Panc1 (cell line): ENCODE measurements at regions not wholly inside any gene's neighbourhood (a gene's known extent, or its start where the extent isn't known, plus 50 kb on each side); places are given as distances from the start of the nearest gene placed in this dataset.

Experiments
- ATAC-seq: fragments of 200-7000 bp; cut with Tn5 transposase; 2 replicates; pipeline ENCODE4 v1.9.1; 2020; ENCODE audit warnings: mild to moderate bottlenecking, moderate library complexity
- BruUV-seq: library from RNA; stranded (reverse); fragments of 400-500 nt; replicated peaks from 2 replicates; lab custom pipeline; 2021; lab: Mats Ljungman, UMichigan
- CTCF ChIA-PET: fragments of 300-600 bp; sonication (Branson Sonifier 250); formaldehyde crosslinking; loops from one replicate; lab custom pipeline; 2022; ENCODE audit warnings: antibody characterized with exemption; lab: Charles Lee
- POLR2A ChIA-PET: fragments of 300-600 bp; sonication (Branson Sonifier 250); formaldehyde crosslinking; loops from one replicate; lab custom pipeline; 2022; ENCODE audit warnings: antibody characterized with exemption; lab: Charles Lee
- DNase-seq: peaks from one replicate; pipeline ENCODE4 v3.0.0-alpha.2; 2010; ENCODE audit warnings: low read depth, low spot score
- H3K27ac ChIP-seq: 2 replicates; pipeline ENCODE4 v1.5.1; 2011; ENCODE audit warnings: mild to moderate bottlenecking, low read length, inconsistent platforms
- H3K27me3 ChIP-seq: fragments of 200-500 bp; sonication (Bioruptor generic); 2 replicates; pipeline ENCODE4 v1.6.0; 2014; ENCODE audit warnings: low read length, inconsistent platforms; ENCODE audit not compliant: control insufficient read depth, insufficient read depth
- H3K36me3 ChIP-seq: fragments of 200-500 bp; sonication (Bioruptor generic); 2 replicates; pipeline ENCODE4 v1.5.1; 2014; ENCODE audit warnings: inconsistent platforms, mild to moderate bottlenecking, low read length, moderate library complexity; ENCODE audit not compliant: control insufficient read depth, insufficient read depth
- H3K4me1 ChIP-seq: 2 replicates; pipeline ENCODE4 v1.5.1; 2011; ENCODE audit warnings: inconsistent platforms, mild to moderate bottlenecking, low read length, moderate library complexity; ENCODE audit not compliant: control insufficient read depth, insufficient read depth
- H3K4me3 ChIP-seq, 2 experiments: 2 replicates each; pipeline ENCODE4 v1.5.1; 2011 to 2012; ENCODE audit warnings: low read depth in 2 of 2, low read length in 2 of 2, mild to moderate bottlenecking in 2 of 2, inconsistent platforms in 1 of 2, moderate library complexity in 1 of 2
- H3K9me3 ChIP-seq: fragments of 200-500 bp; sonication (Bioruptor generic); 2 replicates; pipeline ENCODE4 v1.5.1; 2014; ENCODE audit warnings: low read depth, mild to moderate bottlenecking, inconsistent platforms, low read length, moderate library complexity; ENCODE audit not compliant: control insufficient read depth, insufficient read depth
- CTCF ChIP-seq: fragments of 450-650 bp; IDR thresholded peaks from 2 replicates; pipeline ENCODE4 v1.5.1; 2017; ENCODE audit warnings: mild to moderate bottlenecking
- POLR2AphosphoS5 ChIP-seq: IDR thresholded peaks from 2 replicates; pipeline ENCODE4 v1.6.1; 2012; ENCODE audit warnings: mild to moderate bottlenecking, low read depth, low read length, moderate library complexity
- REST ChIP-seq, 2 experiments: IDR thresholded peaks; 2 replicates each; pipeline ENCODE4 v1.6.1; 2011 to 2012; ENCODE audit warnings: low read depth in 2 of 2, control low read depth in 1 of 2, low read length in 1 of 2, mild to moderate bottlenecking in 1 of 2, moderate library complexity in 1 of 2; ENCODE audit not compliant: insufficient read depth in 1 of 2
- SIN3A ChIP-seq: IDR thresholded peaks from 2 replicates; pipeline ENCODE4 v1.6.1; 2012; ENCODE audit warnings: low read depth, mild to moderate bottlenecking, low read length, moderate library complexity, borderline replicate concordance; ENCODE audit not compliant: insufficient read depth
- TCF7L2 ChIP-seq: IDR thresholded peaks from 2 replicates; pipeline ENCODE4 v1.6.1; 2011; ENCODE audit warnings: mild to moderate bottlenecking, low read depth, low read length, inconsistent platforms
- in situ Hi-C: cut with HindIII; loops from 2 replicates; pipeline ENCODE4 v1.10.0; 2016; ENCODE audit warnings: low sequenced_read_pairs, low pct_unique_long_range_greater_than_20kb
- intact Hi-C: fragments of 100-400 bp; cut with micrococcal nuclease; formaldehyde crosslinking; loops from one replicate; pipeline ENCODE4 v1.10.0; 2022; ENCODE audit not compliant: unreplicated experiment

- Histone ChIP-seq H3K27me3 (no peaks in the 10 kb centered on the region), H3K4me3 (no peak overlapping the region), H3K9me3 (no peaks in the 10 kb centered on the region), H3K27ac (no peak overlapping the region), H3K4me1 (no peaks in the 10 kb centered on the region), H3K36me3 (no peaks in the 10 kb centered on the region)
- BruUV-seq, result no TSS peak
- TF ChIP-seq POLR2AphosphoS5, result no peak
- no peak for TF ChIP-seq REST (IDR thresholded peaks at IDR 0.05; ENCODE audit: insufficient read depth in 1 of 2, low read depth in 2 of 2, low read length in 1 of 2)
- no peak for TF ChIP-seq CTCF
- TF ChIP-seq SIN3A, result no peak
- no peak for TF ChIP-seq TCF7L2
- intact Hi-C loops, result no loop called here
- ChIA-PET CTCF (no interaction called here), POLR2A (no interaction called here)
- no peak for DNase-seq
- no peak for ATAC-seq
- in situ Hi-C loops, result no loop called here
Measured at GRCh38 chr5:103693517-103693916, 130.9 kb upstream of the NUDT12 start.

GRCh38 chr5:103690676-103691075 lies 128.1 kb upstream of the NUDT12 start:
- intact Hi-C loops, result no loop called here
- Histone ChIP-seq H3K27me3 (no peaks in the 10 kb centered on the region), H3K9me3 (no peaks in the 10 kb centered on the region), H3K36me3 (no peaks in the 10 kb centered on the region), H3K4me3 (no peak overlapping the region), H3K27ac (no peak overlapping the region), H3K4me1 (no peaks in the 10 kb centered on the region)
- POLR2A ChIA-PET, result no interaction called here
- DNase-seq (no peak), ATAC-seq (no peak)
- in situ Hi-C loops, result no loop called here
- no peak for TF ChIP-seq REST (IDR thresholded peaks at IDR 0.05; ENCODE audit: insufficient read depth in 1 of 2, low read depth in 2 of 2, low read length in 1 of 2)
- TF ChIP-seq SIN3A, result no peak
- no peak for TF ChIP-seq CTCF
- TF ChIP-seq TCF7L2, result no peak
- TF ChIP-seq POLR2AphosphoS5, result no peak
- BruUV-seq, result no TSS peak
- CTCF ChIA-PET, result no interaction called here
